CD4-positive, alpha-beta T cell treated with Interleukin-21 for 1 hour (primary cell): ENCODE measurements at regions not wholly inside any gene's neighbourhood (a gene's known extent, or its start where the extent isn't known, plus 50 kb on each side); places are given as distances from the start of the nearest gene placed in this dataset.

Source experiments
- DNase-seq: peaks from one replicate; pipeline ENCODE4 v3.0.0-alpha.2; 2020

DNA sequence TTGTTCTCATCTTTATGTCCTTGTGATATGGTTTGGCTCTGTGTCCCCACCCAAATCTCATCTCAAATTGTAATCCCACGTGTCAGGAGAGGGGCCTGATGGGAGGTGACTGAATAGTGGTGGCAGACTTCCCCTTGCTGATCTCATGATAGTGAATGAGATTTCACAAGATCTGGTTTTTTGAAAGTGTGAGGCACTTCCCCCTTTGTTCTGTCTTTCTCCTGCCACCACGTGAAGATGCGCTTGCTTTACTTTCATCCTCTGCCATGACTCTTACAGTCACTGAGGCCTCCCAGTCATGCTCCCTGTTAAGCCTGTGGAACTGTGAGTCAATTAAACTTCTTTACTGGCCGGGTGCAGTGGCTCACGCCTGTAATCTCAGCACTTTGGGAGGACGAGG, 161.0 kb downstream of the HERPUD2 start:
- no peak for DNase-seq

DNA sequence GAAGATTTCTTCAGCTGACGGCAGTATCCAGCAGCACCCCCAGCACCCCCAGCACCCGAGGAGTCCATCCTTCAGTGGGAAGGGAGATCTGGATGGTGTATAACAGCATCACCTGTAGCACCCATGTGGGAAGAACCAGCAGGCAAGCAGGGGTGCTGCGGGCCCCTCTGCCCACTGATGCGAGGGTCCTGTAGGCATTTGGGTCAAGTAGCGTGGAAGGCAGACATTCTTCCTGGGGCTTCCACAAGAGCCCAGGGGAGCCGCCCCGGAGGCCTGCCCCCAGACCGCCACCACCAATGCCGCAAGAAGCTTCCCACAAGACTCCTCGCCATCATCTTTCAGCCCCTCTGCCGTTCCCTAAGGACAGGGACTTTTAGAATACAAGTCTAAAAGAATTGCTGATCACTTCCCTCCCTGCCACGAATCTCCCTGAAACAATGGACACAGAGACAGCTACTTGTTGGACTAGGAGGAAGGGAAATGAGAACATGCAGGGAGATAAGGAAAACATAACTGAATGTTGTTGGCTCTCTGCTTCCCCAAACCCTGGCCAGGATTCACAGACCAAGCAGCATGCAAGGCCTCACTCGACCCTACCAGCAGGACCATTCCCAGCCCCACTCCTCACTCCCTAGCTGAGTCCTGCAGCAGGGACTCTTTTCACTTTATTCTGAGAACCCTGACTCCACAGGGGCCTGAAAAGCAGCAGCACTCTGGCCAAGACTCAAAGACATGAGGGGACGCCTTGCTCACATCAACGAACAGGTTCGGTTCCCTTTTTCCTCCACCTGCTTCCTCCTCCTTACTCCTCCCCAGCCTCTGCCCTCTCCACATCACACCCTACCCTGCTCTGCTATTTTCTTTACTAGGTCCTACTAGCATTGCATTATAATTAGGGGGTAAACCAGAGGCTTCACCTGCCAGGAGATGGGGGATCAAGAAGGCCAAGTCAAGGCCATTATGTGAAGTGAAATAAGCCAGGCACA, 164.5 kb downstream of the HERPUD2 start:
- no peak for DNase-seq

DNA sequence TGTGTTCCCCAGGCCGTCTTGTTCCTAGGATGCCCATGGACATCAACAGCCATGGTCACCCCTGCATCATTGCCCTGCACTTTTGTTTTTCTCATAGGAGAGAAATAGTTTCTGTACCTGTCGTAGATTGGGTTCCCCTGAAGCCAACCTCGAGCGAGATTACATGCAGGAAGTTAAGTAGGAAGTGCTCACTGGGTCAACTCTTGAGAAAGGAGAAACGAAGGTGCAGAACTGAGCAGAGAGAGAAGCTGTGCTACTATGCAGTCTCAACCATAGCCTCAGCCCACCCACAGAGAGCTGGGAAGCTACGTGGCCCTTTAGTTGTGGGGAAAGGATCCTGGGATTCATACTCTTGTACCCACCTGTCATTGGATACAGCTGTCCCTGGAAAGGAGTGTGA, 165.2 kb downstream of the HERPUD2 start:
- no peak for DNase-seq

DNA sequence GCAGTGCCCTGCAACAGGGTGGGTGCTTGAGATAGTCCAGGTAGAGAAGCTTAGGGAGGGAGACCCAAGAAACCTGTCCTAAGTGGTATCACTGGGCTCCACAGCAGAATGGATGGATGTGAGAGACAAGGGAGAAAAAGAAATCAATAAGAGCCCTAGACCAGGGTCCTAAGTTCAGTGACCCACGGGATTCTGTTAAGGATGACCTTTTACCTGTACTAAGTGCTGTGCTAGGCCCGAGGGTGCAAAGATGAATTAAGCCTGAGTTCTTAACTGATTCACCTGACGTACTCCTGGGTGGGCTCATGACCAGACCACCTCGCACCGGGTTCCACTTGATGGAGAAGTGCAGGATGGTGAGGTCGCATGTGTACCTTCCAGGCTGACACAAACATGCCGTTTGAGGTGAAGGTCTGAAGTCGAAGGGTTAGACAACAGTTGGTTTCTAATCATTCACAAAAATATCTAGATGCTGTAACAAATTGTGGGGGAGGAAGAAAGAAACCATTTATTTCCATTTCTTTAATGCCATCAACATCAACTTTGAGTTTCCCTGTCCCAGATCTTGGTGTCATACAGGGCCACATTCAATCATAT, 166.5 kb downstream of the HERPUD2 start:
- DNase-seq = no peak

DNA sequence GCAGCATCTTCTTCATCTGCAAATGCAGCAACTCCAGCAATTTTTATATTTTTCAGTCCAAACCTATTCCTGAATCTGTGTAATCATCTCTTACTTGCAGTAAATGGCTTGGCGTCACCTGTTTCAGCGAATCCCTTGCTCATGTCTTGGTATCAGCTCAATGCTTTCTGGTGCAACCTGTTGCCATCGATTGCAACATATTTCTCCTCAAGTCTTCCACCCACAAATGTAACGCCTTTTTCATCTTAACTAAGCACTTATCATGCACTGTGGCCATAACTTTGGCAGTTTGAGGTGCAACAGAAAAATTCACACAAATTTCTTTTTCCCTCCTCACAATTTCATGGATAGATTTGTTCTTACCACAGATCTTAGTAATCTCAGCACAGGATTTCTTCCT, 168.3 kb downstream of the HERPUD2 start:
- DNase-seq = no peak

DNA sequence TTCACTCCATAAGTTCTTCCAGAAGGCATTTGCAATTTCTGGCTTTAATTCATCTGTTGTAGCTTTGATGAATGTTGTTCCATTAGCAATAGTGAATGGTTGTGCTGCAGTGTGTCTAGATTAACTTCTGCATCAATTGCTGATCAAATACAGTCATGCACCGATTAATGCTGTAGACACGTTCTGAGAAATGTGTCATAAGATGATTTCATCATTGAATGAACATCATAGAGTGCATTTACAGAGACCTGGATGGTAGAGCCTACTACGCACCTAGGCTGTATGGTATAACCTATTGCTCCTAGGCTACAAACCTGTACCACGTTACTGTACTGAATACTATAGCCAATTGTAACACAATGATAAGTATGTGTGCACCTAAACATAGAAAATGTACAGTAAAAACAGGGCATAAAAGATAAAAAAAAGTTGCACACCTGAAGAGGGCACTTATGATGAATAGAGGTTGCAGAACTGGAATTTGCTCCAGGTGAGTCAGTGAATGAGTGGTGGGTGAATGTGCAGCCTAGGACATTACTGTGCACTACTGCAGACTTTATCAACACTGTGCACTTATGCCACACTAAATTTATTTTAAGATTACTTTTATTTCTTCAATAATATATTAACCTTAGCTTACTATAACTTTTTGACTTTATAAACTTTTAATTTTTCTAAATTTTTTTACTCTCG, 170.7 kb downstream of the HERPUD2 start:
- DNase-seq = no peak

DNA sequence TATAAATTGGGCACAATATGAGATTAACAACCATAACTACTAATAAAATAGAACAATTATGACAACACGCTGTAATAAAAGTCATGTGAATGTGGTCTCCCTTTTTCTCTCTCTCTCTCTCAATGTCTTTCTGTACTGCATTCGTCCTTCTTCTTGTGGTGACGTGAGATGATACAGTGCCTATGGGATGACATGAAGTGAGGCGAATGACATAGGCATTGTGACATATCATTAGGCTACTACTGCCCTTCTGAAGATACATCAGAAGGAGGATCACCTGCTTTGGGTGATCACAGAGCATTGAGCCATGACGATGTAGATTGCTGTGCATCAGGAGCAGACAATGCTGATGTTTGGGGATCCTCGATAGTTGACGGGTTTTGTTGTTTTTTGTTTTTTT, 171.6 kb downstream of the HERPUD2 start:
- no peak for DNase-seq

DNA sequence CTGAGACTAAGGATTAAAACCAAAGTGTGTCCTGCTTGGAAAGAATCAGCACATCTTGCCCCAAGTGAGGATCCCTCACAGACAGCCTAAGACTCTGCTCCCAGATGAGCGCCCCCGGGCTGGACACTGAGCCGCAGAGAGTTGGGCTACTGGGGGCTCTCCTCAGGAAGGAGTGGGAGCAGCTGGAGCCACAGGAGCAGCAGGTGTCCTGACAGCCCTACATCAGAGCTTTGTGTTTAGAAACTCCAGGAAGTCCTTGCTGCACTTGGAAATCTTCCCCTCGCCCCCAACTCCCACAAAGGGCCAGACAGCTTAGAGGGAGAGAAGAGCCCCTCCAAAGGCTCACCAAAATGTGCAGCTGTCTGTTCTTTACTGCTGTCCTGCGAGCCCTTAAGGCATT, 172.2 kb downstream of the HERPUD2 start:
- DNase-seq = no peak

DNA sequence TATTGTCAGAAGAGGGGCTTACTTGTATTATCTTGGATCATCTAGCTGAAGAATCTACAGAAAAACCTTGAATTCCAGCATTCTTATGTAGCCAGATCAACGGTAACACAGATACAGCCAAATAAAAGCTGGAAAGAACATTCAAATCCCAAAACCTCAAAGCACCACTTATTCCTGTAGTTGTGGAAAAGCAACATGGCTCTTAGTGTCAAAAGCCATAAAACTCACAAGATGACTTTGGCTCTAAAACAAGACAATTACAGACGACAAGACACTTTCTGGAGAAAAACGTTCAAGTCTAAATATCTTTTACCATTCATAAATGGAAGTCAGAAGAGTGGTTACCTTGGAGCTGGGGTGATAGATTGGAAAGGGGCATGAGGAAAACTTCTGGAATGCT, 173.0 kb downstream of the HERPUD2 start:
- DNase-seq = no peak

DNA sequence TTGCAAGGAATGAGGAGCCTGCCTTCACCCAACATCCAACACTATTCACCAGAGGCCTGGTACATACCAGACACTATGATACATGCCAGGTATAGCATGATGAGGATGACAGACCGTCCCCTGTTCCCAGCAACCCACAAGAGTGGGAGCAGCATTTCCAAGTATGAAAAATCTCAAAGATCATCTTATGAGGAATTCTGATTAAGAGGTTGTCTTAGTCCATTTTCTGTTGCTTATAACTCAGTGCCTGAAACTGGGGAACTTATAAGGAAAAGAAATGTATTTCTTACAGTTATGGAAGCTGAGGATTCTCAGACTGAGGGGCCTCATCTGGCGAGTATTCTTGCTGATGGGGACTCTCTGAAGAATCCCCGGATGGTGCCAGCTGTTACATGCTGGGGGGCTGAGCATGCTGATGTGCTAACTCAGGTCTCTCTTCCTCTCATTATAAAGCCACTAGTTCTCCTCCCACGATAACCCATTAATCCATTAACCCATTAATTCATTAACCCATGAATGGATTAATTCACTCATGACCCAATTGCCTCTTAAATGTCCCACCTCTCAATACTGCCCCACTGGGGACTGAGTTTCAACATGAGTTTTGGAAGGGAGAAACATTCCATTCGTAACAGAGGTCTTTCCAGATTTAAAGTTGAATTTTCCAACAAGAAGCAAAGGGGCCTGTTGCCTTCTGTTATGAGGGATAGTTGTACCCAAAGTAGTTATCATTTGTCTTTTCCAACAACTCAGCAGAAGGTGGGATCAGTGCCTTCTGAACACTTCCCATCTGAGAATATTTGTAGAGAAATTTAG, 173.9 kb downstream of the HERPUD2 start:
- DNase-seq = no peak

DNA sequence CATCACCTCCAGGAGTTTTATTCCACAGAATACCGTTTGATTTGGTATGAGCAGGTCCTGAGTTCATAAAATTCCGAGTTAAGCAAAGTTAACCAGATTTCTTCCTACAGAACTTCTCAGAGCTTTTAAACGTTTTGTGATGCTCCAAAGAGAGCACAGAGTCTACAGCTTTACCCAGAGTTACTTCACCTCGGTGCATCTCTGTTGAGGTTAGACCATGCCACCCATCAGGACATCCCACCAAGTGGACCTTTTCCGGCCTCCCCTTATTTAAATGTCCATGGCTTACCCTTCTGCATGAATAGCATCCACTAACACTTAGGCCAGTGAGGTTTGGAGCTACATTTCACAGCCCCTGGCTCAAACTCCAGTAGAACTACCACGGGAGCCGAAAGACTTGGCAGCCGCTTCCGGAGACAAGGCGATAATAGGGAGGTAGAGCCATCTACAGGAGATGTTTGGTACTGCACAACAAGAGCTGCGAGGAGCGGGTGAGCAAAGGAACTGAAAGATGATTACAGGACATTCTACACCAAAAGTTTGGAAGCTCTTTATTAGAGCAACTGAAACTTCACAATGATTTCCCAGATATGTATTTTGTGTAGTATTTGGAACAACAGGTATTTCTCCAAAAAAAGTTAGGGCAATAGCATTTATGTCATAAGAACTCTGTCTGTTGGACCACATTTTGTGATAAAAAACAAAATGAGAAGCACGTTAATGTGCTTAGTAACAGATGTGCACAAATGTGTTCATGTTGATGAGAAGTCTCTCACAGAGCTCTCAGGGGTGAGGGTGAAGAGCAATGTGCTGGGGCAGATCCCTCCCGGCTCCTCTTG, 174.7 kb downstream of the HERPUD2 start:
- peak; percentile 56 for DNase-seq

DNA sequence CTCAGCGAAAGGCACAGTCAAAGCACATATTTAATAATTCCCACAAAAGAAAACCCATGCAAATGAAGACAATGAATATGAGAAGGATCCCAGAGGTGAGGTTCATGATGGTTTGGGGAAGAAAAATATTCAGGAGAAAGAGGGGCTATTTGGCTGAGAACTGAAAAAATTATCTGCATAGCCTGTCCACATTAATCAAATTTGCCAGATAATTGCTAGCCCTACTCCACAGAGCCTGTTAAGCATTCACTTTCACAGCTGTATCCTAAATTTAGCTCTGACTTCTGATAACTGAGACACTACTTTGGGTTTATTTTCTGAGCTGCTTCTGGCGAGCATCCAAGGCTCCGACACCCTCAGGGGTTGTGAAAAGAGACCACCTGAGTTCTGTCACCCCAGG, 176.2 kb downstream of the HERPUD2 start:
- no peak for DNase-seq

DNA sequence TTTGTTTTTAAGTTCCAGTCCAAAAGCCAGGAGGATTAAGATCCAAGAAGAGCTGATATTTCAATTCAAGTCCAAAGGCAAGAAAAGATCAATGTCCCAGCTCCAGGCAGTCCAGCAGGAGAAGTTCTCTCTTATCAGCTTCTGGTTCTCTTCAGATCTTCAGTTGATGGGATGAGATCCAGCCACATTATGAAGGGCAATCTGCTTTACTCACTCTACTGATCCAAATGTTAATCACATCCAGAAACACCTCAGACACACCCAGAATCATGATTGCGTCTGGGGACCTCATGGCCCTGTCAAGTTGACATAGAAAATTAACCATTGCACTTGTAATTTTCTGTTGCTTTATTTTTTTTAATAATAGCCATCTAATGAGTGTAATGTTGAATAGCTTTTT, 178.4 kb downstream of the HERPUD2 start:
- DNase-seq = no peak

DNA sequence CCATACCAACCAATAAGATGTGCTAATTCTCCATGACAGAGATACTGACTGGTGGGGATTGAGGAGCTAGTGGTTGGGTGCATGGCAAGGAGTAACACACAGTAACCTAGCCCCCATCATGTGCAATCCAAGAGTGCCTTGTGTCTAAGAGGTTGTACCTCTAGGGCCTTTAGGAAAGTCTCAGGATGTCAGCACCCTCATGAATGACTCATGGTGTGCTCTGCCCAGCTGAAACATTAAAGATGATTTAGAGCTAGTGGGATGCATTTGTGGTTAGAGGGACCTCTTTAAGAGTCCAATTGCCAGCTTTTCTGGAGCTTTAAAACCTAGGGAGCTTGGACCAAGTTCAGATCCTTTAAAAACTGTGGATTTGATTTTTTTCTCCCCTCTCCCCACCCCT, 181.1 kb downstream of the HERPUD2 start:
- no peak for DNase-seq

DNA sequence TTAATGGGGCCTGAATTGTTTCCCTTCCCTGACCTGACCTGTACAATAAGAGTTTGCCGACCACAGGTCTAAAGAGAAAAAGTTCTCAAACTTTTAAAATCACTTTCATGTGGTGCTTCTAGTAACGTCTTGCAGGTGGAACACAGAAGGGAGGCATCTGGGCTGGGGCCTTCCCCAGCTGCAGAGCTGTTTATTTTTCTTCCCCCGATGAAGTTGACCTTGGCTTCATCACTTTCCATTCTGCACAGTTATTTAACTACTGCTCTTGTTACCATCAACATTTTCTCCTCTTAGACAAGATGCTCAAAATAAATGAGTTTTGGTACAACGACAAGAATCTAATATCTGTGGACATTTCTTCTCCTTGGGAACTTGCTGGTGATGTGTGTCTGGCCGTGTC, 181.7 kb downstream of the HERPUD2 start:
- no peak for DNase-seq

DNA sequence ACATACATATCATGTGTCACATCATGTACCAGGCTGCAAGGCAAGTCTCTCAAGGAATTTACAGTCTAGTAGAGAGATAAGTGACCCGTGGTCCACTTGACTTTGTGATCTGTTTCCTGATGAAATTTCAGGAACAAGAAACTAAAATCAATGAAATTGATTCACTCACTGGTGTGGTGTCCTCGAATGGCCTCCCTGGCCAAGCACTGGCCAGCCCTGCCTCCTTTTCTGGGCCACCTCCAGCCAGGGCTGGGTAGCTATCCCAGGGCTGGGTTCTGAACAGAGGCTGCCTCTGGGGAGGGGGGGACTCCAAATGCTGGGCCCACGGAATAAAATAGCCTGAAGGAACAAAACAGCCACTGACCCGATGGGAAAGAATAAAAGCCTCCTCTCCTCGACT, 182.2 kb downstream of the HERPUD2 start:
- no peak for DNase-seq

DNA sequence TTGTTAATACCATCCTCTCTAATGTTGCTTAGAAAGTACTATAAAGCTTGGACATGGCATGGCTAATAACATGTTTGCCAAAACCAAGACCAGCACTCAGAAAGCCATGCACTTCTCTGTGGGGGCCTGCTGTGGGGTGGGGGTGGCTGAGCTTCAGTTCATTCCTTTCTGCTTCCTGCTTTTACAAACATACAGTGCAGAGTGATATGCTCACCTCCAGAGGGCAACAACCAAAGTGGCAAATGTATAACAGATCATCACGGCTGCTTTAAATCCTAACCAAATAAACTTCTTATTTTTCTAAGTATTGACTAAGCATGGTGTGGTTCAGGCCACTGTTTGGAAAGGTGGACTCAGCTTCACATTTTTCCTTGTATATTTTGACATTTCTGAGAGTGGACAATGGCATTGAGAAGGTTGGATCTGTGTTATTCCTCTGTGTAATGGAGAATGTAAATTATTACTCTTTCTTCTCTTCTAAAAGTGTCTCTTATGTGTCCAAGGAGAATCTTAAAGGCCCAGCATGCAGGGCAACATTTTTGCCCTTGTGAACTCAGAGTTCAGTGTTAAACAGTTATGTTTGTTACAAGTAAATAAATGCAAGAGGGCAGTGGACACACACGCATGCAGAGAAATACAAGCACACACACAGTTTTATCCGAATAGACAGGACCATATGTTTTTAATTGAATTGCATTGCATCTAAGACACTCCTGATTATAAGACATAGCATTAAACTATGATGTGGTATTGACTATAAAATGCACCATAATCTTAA, 186.1 kb downstream of the HERPUD2 start:
- no peak for DNase-seq

DNA sequence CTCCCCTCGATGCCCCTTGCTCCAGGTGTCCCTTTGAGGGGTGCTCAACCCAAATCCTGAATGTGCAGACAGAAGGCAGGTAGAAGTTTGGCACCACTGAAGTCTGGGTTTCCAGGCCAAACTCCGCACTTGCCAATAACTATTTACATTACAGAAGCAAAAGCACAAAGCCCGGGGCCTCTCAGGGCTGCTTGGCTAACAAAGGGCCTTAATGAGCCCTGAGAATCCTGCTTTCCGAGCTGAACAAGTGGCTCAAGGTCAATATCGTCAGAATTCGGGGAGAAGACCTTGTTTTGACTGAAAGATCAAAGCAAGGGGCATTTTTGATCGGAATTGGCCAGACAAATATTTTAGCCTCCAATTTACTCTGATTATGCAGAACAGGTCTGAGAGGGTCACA, 189.9 kb downstream of the HERPUD2 start:
- no peak for DNase-seq

DNA sequence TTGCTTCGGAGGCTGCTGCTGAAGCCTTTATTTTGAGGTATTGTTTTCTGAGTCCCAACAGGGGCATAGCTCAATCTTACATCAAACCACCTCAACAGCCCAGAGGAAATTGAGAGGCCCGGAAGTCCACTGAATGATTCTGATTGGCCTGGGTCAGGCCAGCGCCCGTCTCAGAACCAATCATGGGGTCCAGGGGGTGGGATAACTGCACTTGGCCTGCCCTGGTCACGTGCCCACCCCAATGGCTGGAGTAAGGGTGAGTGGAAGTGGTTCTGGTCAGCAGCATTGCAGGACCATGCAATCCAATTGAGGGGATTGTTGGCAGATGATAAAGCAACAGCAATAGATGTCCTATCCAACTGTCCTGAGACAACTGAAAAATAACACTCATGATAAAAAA, 190.6 kb downstream of the HERPUD2 start:
- DNase-seq = no peak

DNA sequence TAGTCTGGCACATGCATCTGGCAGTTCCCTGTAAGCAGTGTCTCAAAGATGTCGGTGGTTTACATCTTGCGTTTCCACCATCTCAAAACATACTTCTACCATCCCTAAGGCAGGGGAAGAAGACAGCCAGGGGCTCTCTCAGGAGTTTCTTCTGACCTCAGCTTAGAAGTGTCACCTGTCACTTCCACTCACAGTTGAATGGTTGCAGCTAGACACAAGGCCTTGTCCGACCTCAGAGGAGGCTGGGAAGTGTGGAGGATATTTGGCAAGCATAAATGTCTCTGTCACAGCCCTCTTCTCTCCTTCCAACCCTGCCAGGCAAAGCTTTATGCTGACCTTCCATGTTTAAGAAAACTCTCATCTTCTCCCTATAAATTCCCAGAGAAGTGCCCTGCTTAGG, 193.3 kb downstream of the HERPUD2 start:
- DNase-seq = no peak

DNA sequence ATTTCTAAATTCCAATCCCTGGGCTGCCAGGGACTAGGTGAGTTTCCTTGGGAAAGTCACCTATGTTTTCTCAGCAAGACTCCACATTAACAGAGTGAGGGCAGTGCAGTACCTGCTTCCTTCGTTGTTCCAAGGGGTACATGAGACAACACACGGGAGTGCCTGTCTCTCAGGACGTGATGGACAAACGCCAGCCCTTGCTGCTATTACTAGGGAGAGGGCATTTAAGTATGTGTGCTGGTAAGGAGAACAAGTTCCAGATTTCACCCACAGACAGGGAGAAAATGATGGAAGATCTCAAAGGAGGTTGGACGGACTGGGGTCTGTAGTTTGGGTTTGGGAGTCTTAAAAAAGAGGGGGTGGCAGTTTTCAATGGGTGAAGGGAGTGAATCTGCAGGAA, 195.7 kb downstream of the HERPUD2 start:
- DNase-seq = no peak
